NT2/D1 (cell line): ENCODE measurements at regions not wholly inside any gene's neighbourhood (a gene's known extent, or its start where the extent isn't known, plus 50 kb on each side); places are given as distances from the start of the nearest gene placed in this dataset.

Experiments used
- DNase-seq: peaks from one replicate; pipeline ENCODE4 v3.0.0-alpha.2; 2011; ENCODE audit warnings: low read depth, low spot score
- H3K27me3 ChIP-seq: 2 replicates; pipeline ENCODE4 v1.6.0; 2011; ENCODE audit warnings: mild to moderate bottlenecking; ENCODE audit not compliant: insufficient read length, insufficient read depth
- H3K36me3 ChIP-seq: 2 replicates; pipeline ENCODE4 v1.6.1; 2011; ENCODE audit warnings: mild to moderate bottlenecking, low read length, mixed read lengths; ENCODE audit not compliant: insufficient read depth, insufficient read length
- H3K4me1 ChIP-seq: 2 replicates; pipeline ENCODE4 v1.5.1; 2011; ENCODE audit not compliant: insufficient read depth, insufficient read length
- H3K4me3 ChIP-seq: 2 replicates; pipeline ENCODE4 v1.5.1; 2011; ENCODE audit warnings: low read depth; ENCODE audit not compliant: insufficient read length
- H3K9ac ChIP-seq: 2 replicates; pipeline ENCODE4 v1.6.0; 2011; ENCODE audit warnings: low read depth; ENCODE audit not compliant: insufficient read length
- H3K9me3 ChIP-seq: 2 replicates; pipeline ENCODE4 v1.5.1; 2011; ENCODE audit warnings: mild to moderate bottlenecking, low read length; ENCODE audit not compliant: insufficient read depth
- SUZ12 ChIP-seq: IDR thresholded peaks from 2 replicates; pipeline ENCODE4 v1.6.1; 2011; ENCODE audit not compliant: insufficient read length, insufficient read depth; ENCODE audit errors: extremely low read depth
- YY1 ChIP-seq: IDR thresholded peaks from 2 replicates; pipeline ENCODE4 v1.6.1; 2011; ENCODE audit not compliant: insufficient read length, insufficient read depth
- ZNF274 ChIP-seq: IDR thresholded peaks from 2 replicates; pipeline ENCODE4 v1.6.1; 2011; ENCODE audit warnings: mild to moderate bottlenecking, low read depth, low read length

DNA sequence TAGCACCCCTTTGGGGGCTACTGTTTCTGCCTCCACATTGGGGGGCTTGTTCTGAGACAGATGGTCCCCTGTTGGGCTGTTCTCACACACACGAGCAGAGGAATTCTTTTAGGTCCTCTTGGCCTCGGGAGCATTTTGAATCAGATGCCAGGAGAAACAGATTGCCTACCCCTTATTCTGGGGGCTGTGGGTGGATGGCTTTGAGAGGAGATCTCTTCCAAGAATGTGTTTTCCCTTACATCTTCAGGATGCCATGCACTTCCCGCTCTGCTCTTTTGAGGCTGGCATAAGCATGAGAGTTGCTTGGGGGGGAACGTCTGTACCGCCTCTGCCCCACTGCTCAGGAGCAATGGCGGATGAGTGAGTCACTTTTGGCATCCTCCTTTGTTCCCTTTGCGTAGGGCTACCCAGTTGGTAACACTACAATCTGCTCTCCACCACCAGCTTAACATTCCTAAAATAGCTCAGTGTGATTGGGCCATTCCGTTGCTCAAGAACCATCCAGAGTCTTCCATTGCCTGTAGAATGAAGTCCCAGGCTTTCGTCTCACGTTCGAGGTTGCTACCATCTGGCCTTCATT, 154.4 kb downstream of the RPLP1 start:
- TF ChIP-seq YY1 (no peak), SUZ12 (no peak), ZNF274 (no peak)
- Histone ChIP-seq H3K9me3 (no peaks in the 10 kb centered on the region), H3K9ac (no peak overlapping the region), H3K27me3 (no peaks in the 10 kb centered on the region), H3K4me1 (no peaks in the 10 kb centered on the region), H3K4me3 (no peak overlapping the region), H3K36me3 (no peaks in the 10 kb centered on the region)
- peak; percentile 42 for DNase-seq

- H3K9me3 ChIP-seq = no peaks in the 10 kb centered on the region
- H3K4me3 ChIP-seq = no peak overlapping the region
- no peak for DNase-seq
- H3K27me3 ChIP-seq = no peaks in the 10 kb centered on the region
- no peak overlapping the region for H3K9ac ChIP-seq
- no peaks in the 10 kb centered on the region for H3K4me1 ChIP-seq
- no peak for TF ChIP-seq SUZ12
- no peak for TF ChIP-seq YY1
- TF ChIP-seq ZNF274 = no peak
- no peaks in the 10 kb centered on the region for H3K36me3 ChIP-seq
These were observed 156.0 kb downstream of the RPLP1 start for GRCh38 chr15:69608661-69609060.

- no peak for DNase-seq
- H3K4me1 ChIP-seq = no peaks in the 10 kb centered on the region
- H3K36me3 ChIP-seq = no peaks in the 10 kb centered on the region
- H3K9ac ChIP-seq = no peak overlapping the region
- TF ChIP-seq SUZ12 (no peak), ZNF274 (no peak), YY1 (no peak)
- no peak overlapping the region for H3K4me3 ChIP-seq
- H3K27me3 ChIP-seq = no peaks in the 10 kb centered on the region
- no peaks in the 10 kb centered on the region for H3K9me3 ChIP-seq
These were observed 156.6 kb downstream of the RPLP1 start for GRCh38 chr15:69609176-69609575.

- Histone ChIP-seq H3K4me1 (no peaks in the 10 kb centered on the region), H3K27me3 (no peaks in the 10 kb centered on the region), H3K36me3 (no peaks in the 10 kb centered on the region), H3K4me3 (no peak overlapping the region), H3K9me3 (no peaks in the 10 kb centered on the region), H3K9ac (no peak overlapping the region)
- no peak for DNase-seq
- TF ChIP-seq YY1 (no peak), ZNF274 (no peak)
These were observed 157.2 kb downstream of the RPLP1 start for GRCh38 chr15:69609776-69610175.

GRCh38 chr15:69610277-69610676, 157.7 kb downstream of the RPLP1 start:
- no peaks in the 10 kb centered on the region for H3K27me3 ChIP-seq
- DNase-seq = no peak
- H3K9me3 ChIP-seq = no peaks in the 10 kb centered on the region
- TF ChIP-seq SUZ12 = no peak
- no peak for TF ChIP-seq YY1
- TF ChIP-seq ZNF274 = no peak
- H3K36me3 ChIP-seq = no peaks in the 10 kb centered on the region
- no peaks in the 10 kb centered on the region for H3K4me1 ChIP-seq
- no peak overlapping the region for H3K4me3 ChIP-seq
- no peak overlapping the region for H3K9ac ChIP-seq

GRCh38 chr15:69610858-69611257, 158.2 kb downstream of the RPLP1 start:
- DNase-seq = no peak
- H3K9me3 ChIP-seq = no peaks in the 10 kb centered on the region
- TF ChIP-seq YY1 (no peak), ZNF274 (no peak), SUZ12 (no peak)
- no peaks in the 10 kb centered on the region for H3K27me3 ChIP-seq
- peaks cover 4% of the 10 kb centered on the region for H3K4me1 ChIP-seq
- no peak overlapping the region for H3K9ac ChIP-seq
- H3K36me3 ChIP-seq = no peaks in the 10 kb centered on the region
- H3K4me3 ChIP-seq = no peak overlapping the region

DNA sequence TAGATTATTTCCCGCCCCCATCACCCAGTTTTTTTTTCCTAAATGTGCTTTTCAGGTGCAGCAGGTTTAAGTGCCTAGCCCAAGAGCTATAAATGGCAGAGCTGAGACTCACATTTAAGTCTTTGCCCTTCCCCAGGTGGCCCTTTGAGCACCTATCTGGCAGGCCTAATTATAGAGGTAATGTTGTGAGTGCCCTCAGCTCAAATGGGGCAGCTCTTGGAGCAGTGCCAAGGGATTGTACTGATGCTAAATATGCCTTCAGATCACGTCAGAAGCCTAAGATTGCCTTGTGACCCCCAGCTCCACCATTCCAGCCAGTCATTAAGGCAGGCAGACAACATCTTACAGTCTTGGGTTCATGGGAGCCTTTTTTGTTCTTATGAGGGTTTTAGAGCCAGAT, 159.5 kb downstream of the RPLP1 start:
- Histone ChIP-seq H3K36me3 (no peaks in the 10 kb centered on the region), H3K27me3 (no peaks in the 10 kb centered on the region), H3K4me3 (no peak overlapping the region), H3K9me3 (no peaks in the 10 kb centered on the region), H3K9ac (no peak overlapping the region), H3K4me1 (peaks cover 5% of the 10 kb centered on the region)
- no peak for DNase-seq
- TF ChIP-seq ZNF274 = no peak
- TF ChIP-seq YY1 = no peak
- TF ChIP-seq SUZ12 = no peak

- DNase-seq = no peak
- no peak overlapping the region for H3K4me3 ChIP-seq
- H3K9me3 ChIP-seq = no peaks in the 10 kb centered on the region
- H3K27me3 ChIP-seq = no peaks in the 10 kb centered on the region
- H3K36me3 ChIP-seq = no peaks in the 10 kb centered on the region
- peaks cover 5% of the 10 kb centered on the region for H3K4me1 ChIP-seq
- TF ChIP-seq SUZ12 = no peak
- no peak for TF ChIP-seq ZNF274
- TF ChIP-seq YY1 = no peak
- H3K9ac ChIP-seq = no peak overlapping the region
These were observed 160.6 kb downstream of the RPLP1 start for GRCh38 chr15:69613182-69613581.
